ENCODE measurements at regions not wholly inside any gene's neighbourhood (a gene's known extent, or its start where the extent isn't known, plus 50 kb on each side); places are given as distances from the start of the nearest gene placed in this dataset.

- Histone ChIP-seq H3K4me2 (ENCODE audit: insufficient read depth, low read length) (no peak overlapping the region), H3K79me2 (ENCODE audit: control insufficient read depth, insufficient read depth, low read length) (no peaks in the 10 kb centered on the region), H3K36me3 (ENCODE audit: control insufficient read depth in 2 of 2, extremely low read depth in 1 of 2, insufficient read depth in 2 of 2, low read length in 2 of 2) (no peaks in the 10 kb centered on the region), H3K27me3 (ENCODE audit: control insufficient read depth in 2 of 2, insufficient read depth in 2 of 2, low read length in 2 of 2) (no peaks in the 10 kb centered on the region), H3K9ac (replicated peaks; ENCODE audit: extremely low read depth, insufficient read depth, low read length) (no peak overlapping the region), H4K20me1 (replicated peaks; ENCODE audit: control insufficient read depth, extremely low read depth, insufficient read depth, low read length) (no peaks in the 10 kb centered on the region), H3K4me3 (replicated peaks in 1 of 3; ENCODE audit: insufficient read depth in 1 of 3, low read depth in 1 of 3, low read length in 3 of 3) (no peak overlapping the region), H3K4me1 (ENCODE audit: control insufficient read depth, extremely low read depth, insufficient read depth, low read length) (no peaks in the 10 kb centered on the region), H3K27ac (ENCODE audit: insufficient read depth, low read depth, low read length) (no peak overlapping the region), H2AFZ (ENCODE audit: low read depth, low read length) (no peak overlapping the region), H3K9me3 (replicated peaks; ENCODE audit: control insufficient read depth, insufficient read depth, low read length) (no peaks in the 10 kb centered on the region), H3K9me1 (replicated peaks; ENCODE audit: control insufficient read depth, extremely low read depth, insufficient read depth, low read length) (no peaks in the 10 kb centered on the region)
- dilution Hi-C loops (cut with MboI; ENCODE audit: extremely low pct_ligation_motif_present, low sequenced_read_pairs) (no loop called here), intact Hi-C loops (cut with micrococcal nuclease) (no loop called here)
- no peak for TF ChIP-seq POLR2A (IDR thresholded peaks at IDR 0.05; ENCODE audit: low read depth, low read length)
- no peak for FAIRE-seq
- ChIA-PET CTCF (interaction anchor here (1.3 kb wide), 1 partner anchor 10 kb away, joined by 3 read pairs; no protein-coding TSS in a partner anchor), POLR2A (no interaction called here)
- BruUV-seq (replicated peaks), result no TSS peak
- DNase-seq (ENCODE audit: low read depth, low spot score), result no peak
These were observed 86.8 kb downstream of the HLX start for GRCh38 chr1:220966041-220966440.

- Histone ChIP-seq H3K4me2 (ENCODE audit: insufficient read depth, low read length) (no peak overlapping the region), H3K4me1 (ENCODE audit: control insufficient read depth, extremely low read depth, insufficient read depth, low read length) (no peaks in the 10 kb centered on the region), H3K36me3 (ENCODE audit: control insufficient read depth in 2 of 2, extremely low read depth in 1 of 2, insufficient read depth in 2 of 2, low read length in 2 of 2) (no peaks in the 10 kb centered on the region), H3K27ac (ENCODE audit: insufficient read depth, low read depth, low read length) (no peak overlapping the region), H3K9me1 (replicated peaks; ENCODE audit: control insufficient read depth, extremely low read depth, insufficient read depth, low read length) (no peaks in the 10 kb centered on the region), H4K20me1 (replicated peaks; ENCODE audit: control insufficient read depth, extremely low read depth, insufficient read depth, low read length) (no peaks in the 10 kb centered on the region), H2AFZ (ENCODE audit: low read depth, low read length) (no peak overlapping the region), H3K27me3 (ENCODE audit: control insufficient read depth in 2 of 2, insufficient read depth in 2 of 2, low read length in 2 of 2) (no peaks in the 10 kb centered on the region), H3K79me2 (ENCODE audit: control insufficient read depth, insufficient read depth, low read length) (no peaks in the 10 kb centered on the region), H3K9ac (replicated peaks; ENCODE audit: extremely low read depth, insufficient read depth, low read length) (no peak overlapping the region), H3K9me3 (replicated peaks; ENCODE audit: control insufficient read depth, insufficient read depth, low read length) (no peaks in the 10 kb centered on the region), H3K4me3 (replicated peaks in 1 of 3; ENCODE audit: insufficient read depth in 1 of 3, low read depth in 1 of 3, low read length in 3 of 3) (no peak overlapping the region)
- DNase-seq (ENCODE audit: low read depth, low spot score), result no peak
- BruUV-seq (replicated peaks), result no TSS peak
- dilution Hi-C loops (cut with MboI; ENCODE audit: extremely low pct_ligation_motif_present, low sequenced_read_pairs), result no loop called here
- CTCF ChIA-PET, result interaction anchor here (1.3 kb wide), 1 partner anchor 11 kb away, joined by 3 read pairs; no protein-coding TSS in a partner anchor
- TF ChIP-seq MAX (IDR thresholded peaks at IDR 0.05; ENCODE audit: insufficient read depth, insufficient read length), result no peak
- no peak for TF ChIP-seq EZH2 (IDR thresholded peaks at IDR 0.05; ENCODE audit: borderline replicate concordance, low read depth, low read length, severe bottlenecking)
- no peak for TF ChIP-seq MYC (IDR thresholded peaks at IDR 0.05; ENCODE audit: low read depth, low read length)
- TF ChIP-seq CTCF (IDR thresholded peaks at IDR 0.05; ENCODE audit: extremely low read depth in 1 of 2, insufficient read depth in 1 of 2, low read depth in 1 of 2, low read length in 2 of 2), result no peak
- TF ChIP-seq POLR2AphosphoS5 (IDR thresholded peaks at IDR 0.05; ENCODE audit: insufficient read depth, low read depth, low read length), result no peak
- no peak for TF ChIP-seq JUN (IDR thresholded peaks at IDR 0.05; ENCODE audit: borderline replicate concordance, insufficient read depth, insufficient read length, low read depth)
- TF ChIP-seq GATA2 (IDR thresholded peaks at IDR 0.05; ENCODE audit: insufficient read depth, insufficient read length, low read depth, low read length), result no peak
- TF ChIP-seq POLR2A (IDR thresholded peaks at IDR 0.05; ENCODE audit: low read depth, low read length), result no peak
- no peak for TF ChIP-seq FOS (IDR thresholded peaks at IDR 0.05; ENCODE audit: borderline replicate concordance, insufficient read depth, low read length)
- no peak for FAIRE-seq
- intact Hi-C loops (cut with micrococcal nuclease), result no loop called here
- POLR2A ChIA-PET, result no interaction called here
These were observed 87.2 kb downstream of the HLX start for GRCh38 chr1:220966473-220966872.
